ENCODE measurements at regions not wholly inside any gene's neighbourhood (a gene's known extent, or its start where the extent isn't known, plus 50 kb on each side); places are given as distances from the start of the nearest gene placed in this dataset.

DNA sequence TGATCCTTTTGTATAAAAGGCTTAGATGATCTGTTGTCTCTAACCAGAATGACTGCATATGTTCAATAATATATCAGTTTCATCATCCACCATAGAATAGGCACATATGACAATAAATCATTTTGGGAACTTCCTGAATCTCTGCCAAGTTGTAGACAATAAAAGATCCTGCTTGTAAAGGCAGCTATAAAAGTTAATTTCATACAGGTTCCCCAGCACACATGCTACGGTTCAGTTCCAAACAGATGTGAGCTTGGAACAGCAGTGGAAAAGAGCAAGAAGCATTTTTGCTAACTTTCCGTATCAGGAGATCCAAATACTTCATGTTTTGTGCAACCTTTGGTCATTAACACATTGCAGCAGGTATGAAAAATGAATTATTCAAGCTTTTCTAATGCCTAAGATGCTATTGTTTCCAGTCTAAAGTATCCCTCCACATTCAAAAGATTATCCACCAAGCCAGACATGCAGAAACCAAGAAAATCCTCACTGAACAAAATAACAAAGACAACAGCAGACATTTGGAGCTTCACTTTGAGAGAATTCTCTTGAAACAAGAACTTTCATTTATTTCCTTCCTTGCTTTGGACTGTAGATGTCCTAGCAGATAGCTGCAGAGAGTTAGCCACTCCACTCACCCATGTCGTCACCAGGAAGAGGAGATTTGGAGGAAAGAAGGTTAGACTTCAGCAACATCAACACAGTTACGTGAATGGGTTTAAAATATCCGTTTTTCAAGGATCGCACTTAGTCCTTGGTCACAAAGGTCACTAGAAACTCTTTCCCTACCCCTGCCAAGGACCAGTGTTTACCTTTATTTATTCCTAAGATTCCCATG, 453.5 kb upstream of the JARID2 start:
- Histone ChIP-seq H3K4me3 (ENCODE audit: low read depth, low read length) (no peak overlapping the region), H3K36me3 (ENCODE audit: control insufficient read depth, insufficient read depth, low read length) (no peaks in the 10 kb centered on the region), H3K9me3 (ENCODE audit: control insufficient read depth, insufficient read depth, low read length) (no peaks in the 10 kb centered on the region), H3K27me3 (ENCODE audit: control insufficient read depth, insufficient read depth, low read length) (no peaks in the 10 kb centered on the region), H3K27ac (ENCODE audit: low read depth, low read length) (no peak overlapping the region), H3K4me1 (ENCODE audit: control insufficient read depth, insufficient read depth, low read length) (no peaks in the 10 kb centered on the region)
- 88% methylated on average over 4 of the region's 6 CpGs for WGBS (ENCODE audit: insufficient coverage)
- DNase-seq (ENCODE audit: low read depth in 4 of 6, low spot score in 6 of 6) = peak in 1 of 6 donors; percentile 70

- Histone ChIP-seq H3K27ac (ENCODE audit: low read depth, low read length) (no peak overlapping the region), H3K9me3 (ENCODE audit: control insufficient read depth, insufficient read depth, low read length) (no peaks in the 10 kb centered on the region), H3K36me3 (ENCODE audit: control insufficient read depth, insufficient read depth, low read length) (no peaks in the 10 kb centered on the region), H3K4me3 (ENCODE audit: low read depth, low read length) (no peak overlapping the region), H3K27me3 (ENCODE audit: control insufficient read depth, insufficient read depth, low read length) (no peaks in the 10 kb centered on the region), H3K4me1 (ENCODE audit: control insufficient read depth, insufficient read depth, low read length) (peaks cover 3% of the 10 kb centered on the region)
- 79% methylated on average over 5 of the region's 7 CpGs for WGBS (ENCODE audit: insufficient coverage)
- DNase-seq (ENCODE audit: low read depth in 4 of 6, low spot score in 6 of 6) = no peak
These were observed 450.4 kb upstream of the JARID2 start for GRCh38 chr6:14795451-14795850.

- Histone ChIP-seq H3K4me3 (ENCODE audit: low read depth, low read length) (no peak overlapping the region), H3K36me3 (ENCODE audit: control insufficient read depth, insufficient read depth, low read length) (no peaks in the 10 kb centered on the region), H3K9me3 (ENCODE audit: control insufficient read depth, insufficient read depth, low read length) (no peaks in the 10 kb centered on the region), H3K4me1 (ENCODE audit: control insufficient read depth, insufficient read depth, low read length) (peaks cover 3% of the 10 kb centered on the region), H3K27ac (ENCODE audit: low read depth, low read length) (no peak overlapping the region), H3K27me3 (ENCODE audit: control insufficient read depth, insufficient read depth, low read length) (no peaks in the 10 kb centered on the region)
- 100% methylated on average over 2 of the region's 2 CpGs for WGBS (ENCODE audit: insufficient coverage)
- no peak for DNase-seq (ENCODE audit: low read depth in 4 of 6, low spot score in 6 of 6)
These were observed 448.7 kb upstream of the JARID2 start for GRCh38 chr6:14796974-14797762.

- Histone ChIP-seq H3K27me3 (ENCODE audit: control insufficient read depth, insufficient read depth, low read length) (no peaks in the 10 kb centered on the region), H3K36me3 (ENCODE audit: control insufficient read depth, insufficient read depth, low read length) (no peaks in the 10 kb centered on the region), H3K4me1 (ENCODE audit: control insufficient read depth, insufficient read depth, low read length) (peaks cover 6% of the 10 kb centered on the region), H3K9me3 (ENCODE audit: control insufficient read depth, insufficient read depth, low read length) (no peaks in the 10 kb centered on the region), H3K4me3 (ENCODE audit: low read depth, low read length) (no peak overlapping the region), H3K27ac (ENCODE audit: low read depth, low read length) (no peak overlapping the region)
- DNase-seq (ENCODE audit: low read depth in 4 of 6, low spot score in 6 of 6) = no peak
These were observed 447.8 kb upstream of the JARID2 start for GRCh38 chr6:14797875-14798593.

GRCh38 chr6:14798594-14798982, 447.3 kb upstream of the JARID2 start:
- 85% methylated on average over 3 of the region's 4 CpGs for WGBS (ENCODE audit: insufficient coverage)
- Histone ChIP-seq H3K27me3 (ENCODE audit: control insufficient read depth, insufficient read depth, low read length) (no peaks in the 10 kb centered on the region), H3K4me3 (ENCODE audit: low read depth, low read length) (no peak overlapping the region), H3K36me3 (ENCODE audit: control insufficient read depth, insufficient read depth, low read length) (no peaks in the 10 kb centered on the region), H3K27ac (ENCODE audit: low read depth, low read length) (no peak overlapping the region), H3K9me3 (ENCODE audit: control insufficient read depth, insufficient read depth, low read length) (no peaks in the 10 kb centered on the region), H3K4me1 (ENCODE audit: control insufficient read depth, insufficient read depth, low read length) (peaks cover 7% of the 10 kb centered on the region)
- DNase-seq (ENCODE audit: low read depth in 4 of 6, low spot score in 6 of 6) = no peak

GRCh38 chr6:14798996-14799588, 446.8 kb upstream of the JARID2 start:
- no CpG with 5 or more reads among the region's 2 CpGs for whole genome bisulfite sequencing (ENCODE audit: insufficient coverage)
- Histone ChIP-seq H3K27ac (ENCODE audit: low read depth, low read length) (no peak overlapping the region), H3K4me3 (ENCODE audit: low read depth, low read length) (no peak overlapping the region), H3K36me3 (ENCODE audit: control insufficient read depth, insufficient read depth, low read length) (no peaks in the 10 kb centered on the region), H3K27me3 (ENCODE audit: control insufficient read depth, insufficient read depth, low read length) (no peaks in the 10 kb centered on the region), H3K4me1 (ENCODE audit: control insufficient read depth, insufficient read depth, low read length) (peaks cover 12% of the 10 kb centered on the region), H3K9me3 (ENCODE audit: control insufficient read depth, insufficient read depth, low read length) (no peaks in the 10 kb centered on the region)
- no peak for DNase-seq (ENCODE audit: low read depth in 4 of 6, low spot score in 6 of 6)

- Histone ChIP-seq H3K27me3 (ENCODE audit: control insufficient read depth, insufficient read depth, low read length) (no peaks in the 10 kb centered on the region), H3K9me3 (ENCODE audit: control insufficient read depth, insufficient read depth, low read length) (no peaks in the 10 kb centered on the region), H3K4me1 (ENCODE audit: control insufficient read depth, insufficient read depth, low read length) (peaks cover 21% of the 10 kb centered on the region), H3K27ac (ENCODE audit: low read depth, low read length) (no peak overlapping the region), H3K36me3 (ENCODE audit: control insufficient read depth, insufficient read depth, low read length) (no peaks in the 10 kb centered on the region), H3K4me3 (ENCODE audit: low read depth, low read length) (no peak overlapping the region)
- peak in 2 of 6 donors; percentile 82 to 91 for DNase-seq (ENCODE audit: low read depth in 4 of 6, low spot score in 6 of 6)
These were observed 445.9 kb upstream of the JARID2 start for GRCh38 chr6:14799928-14800327.

GRCh38 chr6:14802514-14803160, 443.2 kb upstream of the JARID2 start:
- 66% methylated on average over 7 of the region's 9 CpGs for WGBS (ENCODE audit: insufficient coverage)
- peak in 1 of 6 donors; percentile 65 for DNase-seq (ENCODE audit: low read depth in 4 of 6, low spot score in 6 of 6)
- Histone ChIP-seq H3K27ac (ENCODE audit: low read depth, low read length) (peak overlapping the region; percentile 7), H3K4me1 (ENCODE audit: control insufficient read depth, insufficient read depth, low read length) (peaks cover 25% of the 10 kb centered on the region), H3K9me3 (ENCODE audit: control insufficient read depth, insufficient read depth, low read length) (no peaks in the 10 kb centered on the region), H3K36me3 (ENCODE audit: control insufficient read depth, insufficient read depth, low read length) (no peaks in the 10 kb centered on the region), H3K27me3 (ENCODE audit: control insufficient read depth, insufficient read depth, low read length) (no peaks in the 10 kb centered on the region), H3K4me3 (ENCODE audit: low read depth, low read length) (no peak overlapping the region)
